PC-3 (cell line): ENCODE measurements at regions not wholly inside any gene's neighbourhood (a gene's known extent, or its start where the extent isn't known, plus 50 kb on each side); places are given as distances from the start of the nearest gene placed in this dataset.

Source experiments
- EZH2 ChIP-seq: fragments of 300-600 bp; sonication (generic); IDR thresholded peaks from one replicate; pipeline ENCODE4 v1.6.1; 2017; ENCODE audit warnings: antibody characterized with exemption, mild to moderate bottlenecking, low read length; ENCODE audit not compliant: unreplicated experiment
- TF ChIP-seq, protein P1 (sequence below): fragments of 300-600 bp; sonication (generic); conservative IDR thresholded peaks from 2 replicates; pipeline ENCODE4 v1.5.1; 2017; ENCODE audit warnings: antibody characterized with exemption, low read depth, mild to moderate bottlenecking, low read length

DNA sequence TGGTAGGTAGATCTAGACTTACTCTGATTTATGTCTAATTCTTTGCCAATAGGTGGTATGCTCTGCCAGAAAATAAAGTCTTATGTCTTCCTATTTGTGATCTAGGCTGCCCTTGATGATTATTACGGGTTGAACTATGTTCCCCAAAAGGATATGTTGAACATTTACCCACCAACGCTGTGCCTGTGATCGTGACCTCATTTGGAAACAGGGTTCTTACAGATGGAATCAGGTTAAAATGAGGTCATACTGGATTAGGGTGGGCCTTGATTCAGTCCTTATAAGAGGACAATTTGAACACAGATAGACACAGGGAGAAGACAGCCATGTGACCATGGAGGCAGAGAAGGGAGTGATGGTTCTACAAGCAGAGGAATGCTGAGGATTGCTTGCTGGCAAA, 95.1 kb upstream of the BCAR3 start:
- TF ChIP-seq, protein P1, sequence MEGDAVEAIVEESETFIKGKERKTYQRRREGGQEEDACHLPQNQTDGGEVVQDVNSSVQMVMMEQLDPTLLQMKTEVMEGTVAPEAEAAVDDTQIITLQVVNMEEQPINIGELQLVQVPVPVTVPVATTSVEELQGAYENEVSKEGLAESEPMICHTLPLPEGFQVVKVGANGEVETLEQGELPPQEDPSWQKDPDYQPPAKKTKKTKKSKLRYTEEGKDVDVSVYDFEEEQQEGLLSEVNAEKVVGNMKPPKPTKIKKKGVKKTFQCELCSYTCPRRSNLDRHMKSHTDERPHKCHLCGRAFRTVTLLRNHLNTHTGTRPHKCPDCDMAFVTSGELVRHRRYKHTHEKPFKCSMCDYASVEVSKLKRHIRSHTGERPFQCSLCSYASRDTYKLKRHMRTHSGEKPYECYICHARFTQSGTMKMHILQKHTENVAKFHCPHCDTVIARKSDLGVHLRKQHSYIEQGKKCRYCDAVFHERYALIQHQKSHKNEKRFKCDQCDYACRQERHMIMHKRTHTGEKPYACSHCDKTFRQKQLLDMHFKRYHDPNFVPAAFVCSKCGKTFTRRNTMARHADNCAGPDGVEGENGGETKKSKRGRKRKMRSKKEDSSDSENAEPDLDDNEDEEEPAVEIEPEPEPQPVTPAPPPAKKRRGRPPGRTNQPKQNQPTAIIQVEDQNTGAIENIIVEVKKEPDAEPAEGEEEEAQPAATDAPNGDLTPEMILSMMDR: no peak
- no peak for TF ChIP-seq EZH2
